ENCODE measurements at regions not wholly inside any gene's neighbourhood (a gene's known extent, or its start where the extent isn't known, plus 50 kb on each side); places are given as distances from the start of the nearest gene placed in this dataset.

DNA sequence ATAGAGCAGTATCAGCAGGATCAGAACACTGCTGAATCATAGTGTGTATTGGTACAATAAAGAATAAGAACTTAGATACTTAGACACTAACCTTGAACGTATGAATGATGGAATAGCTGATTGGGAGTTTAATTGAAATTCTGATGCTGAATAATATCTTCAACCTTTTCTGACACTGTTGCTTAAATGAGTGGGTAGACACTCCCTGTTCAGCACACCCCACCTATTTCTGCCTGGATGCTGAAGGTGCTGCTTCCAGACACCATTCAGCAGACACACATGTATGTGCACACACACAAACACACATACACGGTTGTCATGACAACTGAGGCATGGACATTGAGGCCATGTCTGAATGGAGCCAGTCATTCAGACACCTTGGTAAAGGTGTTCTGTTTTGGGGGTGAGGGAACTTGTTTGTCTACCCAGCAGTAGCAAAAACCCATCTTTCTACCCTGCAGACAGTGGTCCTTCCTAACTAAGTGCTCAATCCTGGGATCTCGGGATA, 54.3 kb downstream of the TMEM215 start:
- no peak for DNase-seq (ENCODE audit: low spot score)

DNA sequence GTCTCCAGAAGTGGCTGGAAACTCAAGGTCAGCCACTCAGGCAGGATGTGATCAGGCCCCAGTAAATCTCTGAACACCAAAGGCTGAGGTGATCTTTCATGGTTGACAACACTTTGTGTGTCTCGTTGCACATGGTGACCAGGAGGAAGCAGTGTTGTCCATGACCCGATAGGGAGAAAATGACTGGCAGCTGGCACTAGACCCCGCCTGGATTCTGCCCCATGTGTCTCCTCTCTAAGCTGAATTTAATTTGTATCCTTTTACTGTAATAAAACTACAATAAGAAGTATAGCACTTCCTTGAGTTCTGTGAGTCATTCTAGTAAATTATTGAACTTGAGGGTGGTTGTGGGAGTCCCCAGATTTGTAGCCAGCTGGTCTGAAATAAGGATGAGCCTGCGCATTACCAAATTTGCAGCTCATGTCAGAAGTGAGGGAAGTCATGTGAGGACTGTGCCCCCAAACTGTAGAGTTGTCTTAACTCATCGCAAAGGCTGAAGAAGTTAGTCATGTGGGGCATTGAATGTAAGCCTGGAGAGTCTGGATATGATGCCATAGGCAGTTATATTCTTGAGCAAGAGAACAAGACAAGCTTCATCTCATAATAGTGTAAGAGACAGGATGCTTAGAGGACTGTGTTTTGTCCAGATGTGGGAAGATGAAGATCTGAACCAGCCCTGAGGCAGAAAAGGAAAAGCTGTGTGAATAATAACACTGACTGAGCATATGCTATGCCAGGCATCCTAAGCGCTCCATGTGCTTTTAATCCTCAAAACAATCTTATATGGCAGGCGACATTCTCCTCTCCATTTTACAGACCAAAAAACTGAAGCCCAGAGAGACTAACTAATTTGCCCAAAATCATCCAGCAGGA, 55.9 kb downstream of the TMEM215 start:
- DNase-seq (ENCODE audit: low spot score), result no peak

DNA sequence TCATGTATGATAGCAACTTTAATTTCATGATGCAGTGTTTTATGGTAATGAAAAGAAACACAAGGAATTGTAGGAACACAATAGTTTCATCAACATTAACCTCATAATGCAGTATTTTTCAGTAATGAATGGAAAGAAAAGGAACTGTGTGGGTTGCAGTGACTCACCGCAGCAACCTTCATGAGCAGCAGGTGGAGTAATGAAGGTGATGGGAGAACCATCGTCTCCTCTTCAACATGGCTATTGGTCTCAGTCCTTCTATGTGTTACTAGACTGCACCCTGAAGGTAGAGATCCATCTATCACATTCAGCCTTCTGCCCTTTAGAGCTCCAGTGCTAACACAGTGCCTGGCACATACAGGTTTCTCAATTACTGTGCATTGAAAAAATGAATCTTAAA, 58.0 kb downstream of the TMEM215 start:
- DNase-seq (ENCODE audit: low spot score), result no peak

DNA sequence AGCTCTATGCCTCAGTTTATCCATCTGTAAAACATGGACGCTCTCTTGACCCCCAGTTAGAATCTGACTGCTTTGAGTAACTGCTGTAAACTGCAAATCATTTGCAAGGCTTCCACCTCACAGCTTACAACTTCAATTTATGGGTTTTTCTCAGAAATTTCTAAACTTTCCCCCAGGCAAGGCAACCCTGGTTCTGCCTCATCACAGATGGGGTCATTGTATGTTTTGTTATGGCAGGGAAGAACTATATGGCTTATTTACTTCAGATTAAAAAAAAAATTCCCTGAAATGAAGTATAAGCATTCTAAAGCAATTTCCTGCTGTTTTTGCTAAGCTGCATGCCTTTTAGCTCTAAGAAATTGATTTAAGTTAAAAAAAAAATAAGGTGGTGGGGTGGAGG, 60.0 kb downstream of the TMEM215 start:
- no peak for DNase-seq (ENCODE audit: low spot score)

DNA sequence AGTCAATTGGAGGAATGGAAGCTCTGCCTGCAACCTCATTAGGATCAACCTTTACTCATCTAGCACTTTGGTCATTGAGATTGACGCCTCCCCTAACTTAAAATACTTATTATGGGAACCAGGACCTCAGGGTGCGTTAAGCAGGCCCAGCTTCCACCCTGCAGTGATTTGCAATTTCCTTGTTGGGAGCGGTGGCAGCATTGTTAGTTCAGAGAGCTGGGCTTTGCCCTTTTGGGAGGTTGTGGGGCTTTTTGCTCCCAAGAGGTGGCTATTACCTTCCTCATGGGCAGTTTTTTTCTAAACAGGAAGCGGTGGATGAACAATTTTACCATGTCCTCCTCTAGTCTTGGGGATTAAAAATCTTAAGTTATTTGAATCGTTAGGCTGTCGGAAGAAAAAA, 60.9 kb downstream of the TMEM215 start:
- no peak for DNase-seq (ENCODE audit: low spot score)

DNA sequence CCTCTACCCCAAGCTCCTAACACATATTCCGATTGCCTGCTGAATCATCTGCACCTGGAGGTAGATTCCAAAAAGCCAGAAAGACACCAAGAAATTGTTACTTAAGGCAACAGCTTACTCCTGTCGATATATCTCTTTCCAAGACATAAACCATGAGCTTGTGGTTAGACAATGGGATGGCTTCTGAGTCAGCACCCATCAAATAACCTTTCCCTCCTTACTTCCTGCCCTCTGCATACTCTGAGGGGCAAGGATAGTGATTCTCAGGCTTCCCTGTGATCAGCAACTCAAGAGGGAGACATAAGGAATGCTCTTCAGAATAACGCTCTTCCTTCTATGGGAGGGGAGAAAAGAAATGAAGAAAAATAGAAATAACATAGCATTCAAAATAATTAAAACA, 70.9 kb downstream of the TMEM215 start:
- DNase-seq (ENCODE audit: low spot score), result no peak

DNA sequence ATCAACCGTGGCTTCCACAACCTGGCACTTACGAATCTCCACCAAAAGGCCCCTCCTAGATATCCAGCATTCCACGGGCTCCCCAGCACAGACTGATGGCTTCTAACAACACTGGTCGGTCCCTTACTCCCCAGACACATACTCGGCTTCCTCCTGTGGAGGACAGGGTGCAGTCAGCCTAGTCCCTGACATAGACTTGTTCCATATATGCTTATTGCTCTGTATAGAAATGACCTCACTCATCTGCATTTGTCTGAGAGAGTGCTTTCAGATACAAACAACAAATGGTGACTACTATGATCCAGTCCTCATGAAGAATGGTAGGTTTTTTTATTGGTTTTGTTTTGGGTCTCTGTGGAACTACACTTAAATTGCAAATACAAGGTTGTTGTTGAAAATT, 72.4 kb downstream of the TMEM215 start:
- DNase-seq (ENCODE audit: low spot score), result no peak

DNA sequence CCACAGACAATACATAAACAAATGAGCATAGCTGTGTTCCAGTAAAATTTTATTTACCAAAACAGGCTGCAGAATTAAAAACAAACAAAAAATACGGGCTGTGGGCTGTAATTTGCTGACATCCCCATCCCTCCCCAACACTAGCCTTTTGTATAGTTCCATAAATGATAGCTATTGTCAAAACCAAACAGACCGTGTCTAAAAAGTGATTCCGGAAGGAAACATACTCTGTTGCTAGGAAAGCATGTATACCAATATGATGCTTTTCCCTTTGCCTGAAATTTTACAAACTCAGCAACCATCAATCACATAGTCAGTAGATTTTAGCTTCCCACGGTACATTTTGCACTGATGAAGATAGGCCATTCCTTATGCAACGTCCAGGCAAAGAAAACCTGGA, 80.0 kb downstream of the TMEM215 start:
- DNase-seq (ENCODE audit: low spot score), result no peak

DNA sequence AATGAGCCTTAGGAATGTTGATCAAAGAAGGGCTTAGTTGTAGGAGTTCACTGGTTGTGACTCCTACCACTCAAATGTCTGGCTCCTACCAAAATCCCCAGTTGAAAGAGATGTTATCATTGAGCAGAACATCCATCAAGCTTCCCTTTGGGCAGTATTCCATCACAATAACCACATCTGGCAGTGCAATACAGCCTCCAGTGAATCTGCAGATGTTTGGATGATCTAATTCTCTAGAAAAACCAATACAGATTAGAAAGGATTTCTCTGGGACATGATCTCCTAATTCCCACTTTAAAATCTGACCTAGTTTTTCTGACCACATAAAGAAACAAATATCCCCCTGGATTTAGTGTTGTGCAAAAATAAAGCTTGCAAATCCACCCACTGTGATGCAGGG, 81.6 kb downstream of the TMEM215 start:
- DNase-seq (ENCODE audit: low spot score), result no peak

DNA sequence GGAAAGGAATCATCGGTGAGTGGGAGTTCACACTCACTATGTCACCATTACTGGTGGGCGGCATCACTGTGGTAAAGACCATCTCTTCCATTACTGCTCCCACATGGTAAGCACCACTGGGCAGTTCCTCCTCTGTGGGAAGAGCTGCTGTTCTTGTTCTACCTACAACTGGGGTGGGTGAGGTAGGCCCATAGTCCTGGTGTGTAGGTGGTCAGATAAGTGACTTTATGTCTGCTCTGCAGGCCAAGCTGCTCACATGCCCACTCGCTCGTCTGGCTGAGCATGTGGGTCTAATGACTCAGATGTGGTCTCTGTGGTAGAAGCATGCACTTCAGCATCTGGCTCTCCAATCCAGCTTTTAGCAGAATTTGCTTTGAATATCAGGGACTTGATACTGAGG, 82.9 kb downstream of the TMEM215 start:
- DNase-seq (ENCODE audit: low spot score), result peak; percentile 9

DNA sequence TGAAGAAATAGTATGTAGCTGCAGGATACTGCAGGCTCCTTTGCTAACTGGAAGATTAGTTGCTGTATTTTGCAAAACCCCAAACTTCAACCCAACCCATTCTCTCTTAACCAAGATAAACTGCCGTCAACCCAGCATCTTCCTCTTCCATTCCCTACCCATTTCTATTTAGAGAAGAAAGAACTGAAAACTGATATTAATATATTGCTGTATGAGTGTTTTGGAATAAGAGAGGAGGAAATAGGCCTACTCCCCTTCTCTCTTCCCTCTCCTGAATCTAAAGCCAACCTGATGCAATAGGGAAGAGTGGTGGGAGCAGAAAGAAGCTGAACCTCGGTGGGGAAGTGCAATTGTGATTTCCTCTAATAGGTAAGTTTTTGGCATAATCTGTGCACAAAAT, 83.7 kb downstream of the TMEM215 start:
- DNase-seq (ENCODE audit: low spot score), result no peak

DNA sequence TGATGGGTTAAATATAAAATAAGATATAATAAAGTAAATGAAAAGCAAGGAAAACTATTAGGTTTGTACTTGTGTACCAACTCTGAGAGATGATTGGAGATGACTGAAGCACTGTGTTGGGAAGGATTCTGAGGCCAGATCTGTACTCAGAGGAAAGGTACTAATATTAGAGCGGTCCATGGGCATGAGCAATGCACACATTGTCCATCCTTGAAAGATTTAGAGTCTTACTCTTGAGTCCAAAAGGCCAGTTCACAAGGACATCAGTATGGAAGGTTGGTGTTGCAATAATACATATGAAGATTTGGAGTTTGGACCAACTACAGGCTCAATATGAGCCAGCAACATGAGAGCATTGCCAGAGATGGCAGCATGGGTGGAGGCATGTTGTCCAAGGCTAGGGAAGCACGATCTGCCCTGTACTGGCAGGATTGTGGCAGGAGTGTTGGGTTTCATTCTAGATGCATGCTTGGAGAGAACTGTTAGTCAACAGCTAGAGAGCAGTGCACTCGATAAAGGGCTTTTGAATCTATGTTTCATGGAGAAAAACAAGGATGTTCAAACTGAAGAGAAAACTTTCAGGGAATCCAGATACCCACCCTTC, 84.4 kb downstream of the TMEM215 start:
- DNase-seq (ENCODE audit: low spot score), result no peak

DNA sequence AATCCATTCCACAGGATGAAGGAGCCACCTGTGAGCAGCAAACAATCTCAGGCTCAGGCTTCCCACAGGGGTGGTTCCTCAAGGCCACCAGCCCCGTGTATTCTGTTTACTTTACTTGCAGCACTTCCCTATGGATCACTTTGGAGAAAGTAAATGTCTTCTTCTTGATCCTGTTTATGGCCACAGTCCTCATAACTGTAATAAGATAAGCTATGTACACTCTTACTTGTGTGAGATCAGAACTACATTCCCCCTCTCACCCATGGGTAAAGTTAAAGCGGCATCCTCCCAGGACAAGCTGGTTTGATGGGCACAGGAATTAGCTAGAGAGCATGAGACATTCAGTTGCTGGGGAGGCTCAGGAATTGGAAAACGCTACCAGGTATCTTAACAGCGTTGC, 86.1 kb downstream of the TMEM215 start:
- no peak for DNase-seq (ENCODE audit: low spot score)

DNA sequence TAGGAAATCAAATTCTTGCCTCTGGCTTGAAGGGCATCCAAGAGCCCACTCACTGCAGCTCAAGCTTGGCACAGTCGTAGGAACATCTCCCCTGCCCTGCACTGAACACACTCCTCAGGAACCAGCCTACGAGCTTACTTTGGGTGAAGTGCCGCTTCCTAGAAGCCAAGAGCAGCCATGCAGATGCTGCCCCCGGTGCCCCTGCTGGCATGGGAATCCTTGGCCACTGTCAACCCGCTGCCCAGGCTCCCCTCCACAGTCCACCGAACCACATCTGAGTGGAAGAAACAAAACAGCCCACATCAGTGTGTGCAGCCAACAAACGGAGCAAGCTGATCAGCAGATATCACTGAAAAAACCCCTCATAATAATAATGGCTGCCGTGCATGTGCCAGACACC, 89.8 kb downstream of the TMEM215 start:
- DNase-seq (ENCODE audit: low spot score), result no peak

DNA sequence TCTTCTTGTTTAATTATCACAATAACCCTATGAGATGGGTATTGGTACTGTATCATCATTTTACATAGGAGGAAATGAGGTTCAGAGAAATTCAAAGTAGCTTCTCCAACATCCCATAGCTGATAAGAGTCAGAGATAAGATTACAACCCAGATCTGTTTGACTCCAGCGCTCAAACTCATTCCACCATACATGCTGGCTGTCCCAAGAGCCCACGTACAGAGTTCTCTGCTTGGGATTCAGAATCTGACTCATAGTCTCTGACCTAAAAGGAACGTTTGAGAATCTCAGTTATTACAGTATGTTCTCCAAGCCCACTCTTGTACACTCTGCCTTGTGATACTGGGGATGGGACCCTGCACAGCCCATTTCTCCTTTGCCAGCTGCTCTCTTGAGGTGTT, 90.2 kb downstream of the TMEM215 start:
- DNase-seq (ENCODE audit: low spot score), result no peak

DNA sequence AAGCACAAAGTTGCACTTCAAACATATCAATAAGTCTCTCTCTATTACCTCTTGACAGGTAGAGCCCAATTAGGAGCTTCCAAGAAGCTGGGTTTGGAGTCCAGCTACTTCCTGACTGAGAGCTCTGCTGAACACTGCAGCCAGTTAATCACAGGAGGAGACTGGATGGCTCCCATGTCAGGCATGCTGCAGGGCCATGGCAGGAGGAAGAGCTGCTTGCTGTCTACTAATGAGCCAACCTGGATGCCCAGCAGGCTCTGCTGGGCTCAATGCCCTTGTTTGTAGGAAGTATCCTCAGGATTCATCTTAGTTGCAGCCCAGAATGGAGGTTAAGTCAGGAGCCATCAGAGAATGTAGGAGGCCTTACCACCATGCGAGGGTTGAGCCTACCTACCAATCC, 91.9 kb downstream of the TMEM215 start:
- peak; percentile 17 for DNase-seq (ENCODE audit: low spot score)

DNA sequence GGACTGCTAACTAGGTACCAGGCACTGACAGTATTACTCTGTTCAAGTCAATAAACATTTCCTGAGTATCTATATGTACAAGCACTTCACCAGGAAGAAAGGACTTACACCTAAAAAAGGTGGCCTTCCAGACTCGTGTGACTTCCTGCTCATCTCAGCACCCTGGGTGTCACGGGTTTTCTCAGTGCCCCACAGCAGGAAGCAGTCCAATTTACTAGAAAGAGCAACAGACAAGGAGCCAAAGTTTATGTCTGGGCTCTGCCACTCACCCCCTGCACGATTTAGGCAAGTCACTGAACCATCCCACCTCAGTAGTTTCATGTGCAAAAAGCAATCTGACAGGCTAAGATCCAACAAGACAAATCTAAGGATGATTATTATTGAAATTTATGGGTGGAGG, 92.4 kb downstream of the TMEM215 start:
- DNase-seq (ENCODE audit: low spot score), result no peak

DNA sequence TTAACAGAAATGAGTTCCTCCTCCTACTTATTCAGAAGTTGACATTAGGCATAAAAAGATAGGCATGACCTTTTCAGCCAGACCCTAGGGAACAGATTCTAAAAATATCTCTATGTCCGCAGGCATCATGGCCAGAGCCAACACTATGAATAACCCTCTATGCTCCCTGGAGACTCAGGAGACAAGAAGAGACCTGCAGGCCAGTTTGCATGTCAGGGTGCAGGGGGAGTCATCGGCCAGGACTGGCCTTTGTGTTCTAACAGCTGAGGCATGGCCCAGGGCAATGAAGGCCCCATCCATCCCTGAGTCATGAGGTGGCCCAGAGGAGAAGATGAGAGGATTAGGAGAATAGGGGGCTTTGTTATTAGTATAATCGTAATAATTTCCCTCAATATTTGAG, 93.8 kb downstream of the TMEM215 start:
- no peak for DNase-seq (ENCODE audit: low spot score)

DNA sequence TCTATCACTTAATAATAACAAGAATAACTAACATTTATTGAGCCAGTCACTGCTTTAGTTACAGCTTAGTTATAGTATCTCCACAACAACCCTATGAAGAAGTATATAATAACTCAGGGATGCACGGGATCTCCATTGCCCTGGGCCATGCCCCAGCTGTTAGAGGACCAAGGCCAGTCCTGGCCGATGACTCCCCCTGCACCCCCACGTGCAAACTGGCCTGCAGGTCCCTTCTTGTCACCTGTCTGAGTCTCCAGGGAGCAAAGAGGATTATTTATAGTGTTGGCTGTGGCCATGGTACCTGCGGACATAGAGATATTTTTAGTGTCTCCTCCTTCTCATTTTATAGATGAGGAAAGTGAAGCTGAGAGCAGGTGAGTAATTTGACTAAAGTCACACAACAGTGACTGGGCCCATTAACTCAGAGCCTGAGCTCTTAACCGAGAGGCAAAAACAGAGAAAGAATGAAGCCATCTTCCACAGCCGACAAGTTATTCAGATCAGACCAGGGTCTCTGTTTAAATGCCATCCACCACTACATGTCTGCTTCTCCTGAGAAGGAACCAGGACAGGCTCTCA, 94.4 kb downstream of the TMEM215 start:
- DNase-seq (ENCODE audit: low spot score), result no peak

DNA sequence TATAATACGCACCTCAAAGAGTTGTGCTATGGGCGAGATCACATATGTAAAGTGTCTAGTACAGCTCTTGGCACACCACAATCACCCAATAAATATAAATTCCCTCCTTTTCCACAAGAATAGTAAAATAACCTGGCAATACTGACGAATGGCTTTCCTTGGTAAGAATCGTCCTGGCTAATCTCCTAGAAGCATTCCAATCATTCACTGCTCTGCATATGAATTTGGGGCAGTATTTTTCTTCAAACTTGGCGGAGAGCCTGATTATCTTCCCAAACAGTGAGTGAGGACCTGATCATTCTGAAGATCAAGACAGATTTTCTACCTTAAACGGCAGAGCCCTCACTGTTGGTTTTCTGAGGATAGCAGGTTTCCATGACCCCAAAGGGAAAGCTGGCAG, 96.0 kb downstream of the TMEM215 start:
- DNase-seq (ENCODE audit: low spot score), result no peak

DNA sequence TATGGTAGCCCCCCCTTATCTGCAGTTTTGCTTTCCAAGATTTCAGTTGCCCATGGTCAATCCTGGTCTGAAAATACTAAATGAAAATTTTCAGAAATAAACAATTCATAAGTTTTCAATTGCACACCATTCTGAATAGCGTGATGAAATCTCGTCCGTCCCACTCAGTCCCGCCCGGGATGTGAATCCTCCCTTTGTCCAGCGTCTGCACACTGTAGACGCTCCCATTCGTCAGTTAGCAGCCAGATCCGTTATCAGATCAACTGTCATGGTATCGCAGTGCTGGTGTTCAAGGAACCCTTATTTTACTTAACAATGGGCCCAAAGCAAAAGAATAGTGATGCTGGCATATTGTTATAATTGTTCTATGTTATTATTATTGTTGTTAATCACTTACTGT, 98.6 kb downstream of the TMEM215 start:
- no peak for DNase-seq (ENCODE audit: low spot score)

DNA sequence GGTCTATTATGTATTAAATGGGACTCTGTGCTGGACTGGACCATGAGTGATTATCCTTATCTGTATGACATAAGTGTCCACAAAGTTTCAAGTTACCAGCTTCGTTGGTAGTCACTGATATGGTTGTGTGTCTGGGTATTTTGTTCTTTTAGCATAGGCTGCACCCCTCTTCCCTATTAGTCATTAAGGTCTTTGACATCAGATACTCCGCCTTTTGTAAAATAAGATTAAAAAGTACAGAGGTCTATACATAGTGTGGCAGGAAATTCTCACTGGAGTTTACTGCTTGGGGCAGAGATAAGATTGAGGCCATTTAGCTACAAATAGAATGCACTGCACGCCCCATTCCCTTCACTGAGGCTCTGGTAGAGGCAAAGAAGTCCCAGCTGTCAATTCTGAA, 99.4 kb downstream of the TMEM215 start:
- DNase-seq (ENCODE audit: low spot score), result no peak

DNA sequence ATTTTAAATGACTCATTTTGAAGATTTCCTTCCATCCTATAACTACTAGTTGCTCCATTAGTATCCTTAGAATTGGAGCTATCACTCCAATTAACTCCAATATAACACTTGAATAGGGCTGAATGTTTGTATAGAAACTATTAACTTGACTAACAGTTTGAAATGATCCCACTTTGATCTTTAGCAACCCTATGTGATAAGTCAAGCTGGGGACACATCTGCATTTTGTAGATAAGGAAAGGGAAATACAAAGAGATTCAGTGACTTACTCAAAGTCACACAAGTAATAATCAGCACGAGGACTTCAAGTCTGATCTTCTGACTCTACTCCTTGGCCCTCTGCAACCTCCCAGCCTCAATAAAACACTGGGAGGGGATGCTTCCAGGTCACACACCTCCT, 101.1 kb downstream of the TMEM215 start:
- DNase-seq (ENCODE audit: low spot score), result no peak

Data from GM03348 (cell line).